HG02970 (cell line): ENCODE measurements at regions not wholly inside any gene's neighbourhood (a gene's known extent, or its start where the extent isn't known, plus 50 kb on each side); places are given as distances from the start of the nearest gene placed in this dataset.
"Not testable (repeated sequence)": the region's sequence is repeated elsewhere in the genome, so short reads cannot be mapped to it uniquely, and the experiment has no call there.

Experiments
- ATAC-seq: cut with Tn5 transposase; IDR thresholded peaks from one replicate; pipeline ENCODE4 v1.9.1; 2021; ENCODE audit warnings: mild to moderate bottlenecking, moderate library complexity, moderate number of reproducible peaks; ENCODE audit not compliant: unreplicated experiment, low FRiP score

- ATAC-seq = no peak
Observed at GRCh38 chr2:59787095-59787494, 766.4 kb downstream of the BCL11A start.

GRCh38 chr2:59786684-59787083 lies 766.8 kb downstream of the BCL11A start:
- no peak for ATAC-seq

GRCh38 chr2:59779571-59779970 lies 773.9 kb downstream of the BCL11A start:
- ATAC-seq = no peak

- ATAC-seq = no peak
Observed at GRCh38 chr2:59777120-59777519, 776.3 kb downstream of the BCL11A start.

GRCh38 chr2:59776726-59777008 lies 776.8 kb downstream of the BCL11A start:
- ATAC-seq = no peak

- ATAC-seq = no peak
Observed at GRCh38 chr2:59774821-59775433, 778.5 kb downstream of the BCL11A start.

- no peak for ATAC-seq
Observed at GRCh38 chr2:59770651-59771050, 782.8 kb downstream of the BCL11A start.

- ATAC-seq = no peak
Observed at GRCh38 chr2:59761966-59762365, 791.5 kb downstream of the BCL11A start.

- no peak for ATAC-seq
Observed at GRCh38 chr2:59756150-59756549, 797.3 kb downstream of the BCL11A start.

GRCh38 chr2:59754011-59754735 lies 799.3 kb downstream of the BCL11A start:
- no peak for ATAC-seq

GRCh38 chr2:59752512-59752911 lies 800.9 kb downstream of the BCL11A start:
- no peak for ATAC-seq

- no peak for ATAC-seq
Observed at GRCh38 chr2:59752071-59752470, 801.4 kb downstream of the BCL11A start.

- not testable (repeated sequence) for ATAC-seq
Observed at GRCh38 chr2:59751214-59751613, 802.2 kb downstream of the BCL11A start.

GRCh38 chr2:59746291-59746690 lies 807.2 kb downstream of the BCL11A start:
- ATAC-seq = no peak

- no peak for ATAC-seq
Observed at GRCh38 chr2:59745085-59745484, 808.4 kb downstream of the BCL11A start.

- ATAC-seq = no peak
Observed at GRCh38 chr2:59744436-59744835, 809.0 kb downstream of the BCL11A start.

GRCh38 chr2:59741840-59742239 lies 811.6 kb downstream of the BCL11A start:
- no peak for ATAC-seq

- no peak for ATAC-seq
Observed at GRCh38 chr2:59739166-59739565, 814.3 kb downstream of the BCL11A start.

GRCh38 chr2:59737299-59737698 lies 816.2 kb downstream of the BCL11A start:
- ATAC-seq = no peak

GRCh38 chr2:59734743-59735142 lies 818.7 kb downstream of the BCL11A start:
- no peak for ATAC-seq

GRCh38 chr2:59733970-59734369 lies 819.5 kb downstream of the BCL11A start:
- no peak for ATAC-seq

GRCh38 chr2:59733567-59733930 lies 819.9 kb downstream of the BCL11A start:
- ATAC-seq = no peak
